Stimulated activated CD8-positive, alpha-beta memory T cell treated with anti-CD3 and anti-CD28 coated beads, Interleukin-4, amount 100 ng/mL, for 48 hours (primary cell): ENCODE measurements at regions not wholly inside any gene's neighbourhood (a gene's known extent, or its start where the extent isn't known, plus 50 kb on each side); places are given as distances from the start of the nearest gene placed in this dataset.

Experiments
- DNase-seq: peaks from one replicate; pipeline ENCODE4 v3.0.0-alpha.2; 2020

GRCh38 chr12:41924111-41924510 lies 220.6 kb downstream of the GXYLT1 start:
- DNase-seq: no peak

- DNase-seq: no peak
Observed at GRCh38 chr12:41923351-41923750, 221.3 kb downstream of the GXYLT1 start.

GRCh38 chr12:41920355-41920754 lies 224.3 kb downstream of the GXYLT1 start:
- no peak for DNase-seq

- DNase-seq: no peak
Observed at GRCh38 chr12:41919526-41920261, 225.0 kb downstream of the GXYLT1 start.

GRCh38 chr12:41919048-41919447 lies 225.6 kb downstream of the GXYLT1 start:
- DNase-seq: no peak

GRCh38 chr12:41917938-41918341 lies 226.7 kb downstream of the GXYLT1 start:
- DNase-seq: no peak

- DNase-seq: no peak
Observed at GRCh38 chr12:41917181-41917580, 227.5 kb downstream of the GXYLT1 start.

- DNase-seq: no peak
Observed at GRCh38 chr12:41910578-41911320, 233.9 kb downstream of the GXYLT1 start.

- no peak for DNase-seq
Observed at GRCh38 chr12:41908206-41908605, 236.5 kb downstream of the GXYLT1 start.

- DNase-seq: no peak
Observed at GRCh38 chr12:41907550-41907949, 237.1 kb downstream of the GXYLT1 start.

GRCh38 chr12:41907021-41907420 lies 237.7 kb downstream of the GXYLT1 start:
- DNase-seq: no peak

GRCh38 chr12:41905759-41906297 lies 238.8 kb downstream of the GXYLT1 start:
- DNase-seq: no peak

GRCh38 chr12:41905073-41905758 lies 239.5 kb downstream of the GXYLT1 start:
- DNase-seq: no peak

- DNase-seq: no peak
Observed at GRCh38 chr12:41904041-41904440, 240.6 kb downstream of the GXYLT1 start.

GRCh38 chr12:41903014-41903708 lies 241.5 kb downstream of the GXYLT1 start:
- DNase-seq: no peak

GRCh38 chr12:41899577-41899976 lies 245.1 kb downstream of the GXYLT1 start:
- no peak for DNase-seq

GRCh38 chr12:41897593-41897992 lies 247.1 kb downstream of the GXYLT1 start:
- no peak for DNase-seq

GRCh38 chr12:41893491-41893890 lies 251.2 kb downstream of the GXYLT1 start:
- no peak for DNase-seq

- DNase-seq: no peak
Observed at GRCh38 chr12:41892302-41892701, 252.4 kb downstream of the GXYLT1 start.

GRCh38 chr12:41891226-41891625 lies 253.4 kb downstream of the GXYLT1 start:
- no peak for DNase-seq

GRCh38 chr12:41888285-41888684 lies 256.4 kb downstream of the GXYLT1 start:
- DNase-seq: no peak

- no peak for DNase-seq
Observed at GRCh38 chr12:41881891-41882805, 262.5 kb downstream of the GXYLT1 start.
